IPS-18c (cell line): ENCODE measurements at regions not wholly inside any gene's neighbourhood (a gene's known extent, or its start where the extent isn't known, plus 50 kb on each side); places are given as distances from the start of the nearest gene placed in this dataset.
"Not testable (repeated sequence)": the region's sequence is repeated elsewhere in the genome, so short reads cannot be mapped to it uniquely, and the experiment has no call there.

Experiments used
- H3K4me3 ChIP-seq: 2 replicates; pipeline ENCODE4 v1.7.0; 2013; ENCODE audit warnings: low read depth, mild to moderate bottlenecking, low read length, moderate library complexity; ENCODE audit not compliant: insufficient read depth
- H3K9me3 ChIP-seq: one replicate; pipeline ENCODE4 v1.6.1; 2013; ENCODE audit warnings: mild to moderate bottlenecking, low read length, moderate library complexity; ENCODE audit not compliant: control insufficient read depth, insufficient read depth

DNA sequence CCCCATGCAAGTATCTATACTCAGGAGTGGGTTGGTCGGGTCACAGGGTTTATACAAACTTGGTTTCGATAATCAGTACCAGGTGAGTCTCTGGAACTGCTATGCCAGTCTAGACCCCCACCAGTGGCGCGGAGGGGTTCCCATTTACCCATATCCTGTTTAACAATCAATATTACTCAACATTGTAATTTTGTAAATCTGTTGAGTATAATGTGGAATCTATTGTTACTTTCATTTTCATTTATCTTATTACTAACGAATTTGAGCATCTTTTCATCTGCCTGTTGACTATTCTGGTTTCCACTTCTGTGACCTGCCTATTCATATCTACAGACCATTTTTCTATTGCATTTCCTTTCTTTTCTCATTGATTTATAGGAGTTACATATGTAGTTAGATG lies 275.2 kb upstream of the CRY1 start:
- Histone ChIP-seq H3K4me3 (no peak overlapping the region), H3K9me3 (no peaks in the 10 kb centered on the region)

DNA sequence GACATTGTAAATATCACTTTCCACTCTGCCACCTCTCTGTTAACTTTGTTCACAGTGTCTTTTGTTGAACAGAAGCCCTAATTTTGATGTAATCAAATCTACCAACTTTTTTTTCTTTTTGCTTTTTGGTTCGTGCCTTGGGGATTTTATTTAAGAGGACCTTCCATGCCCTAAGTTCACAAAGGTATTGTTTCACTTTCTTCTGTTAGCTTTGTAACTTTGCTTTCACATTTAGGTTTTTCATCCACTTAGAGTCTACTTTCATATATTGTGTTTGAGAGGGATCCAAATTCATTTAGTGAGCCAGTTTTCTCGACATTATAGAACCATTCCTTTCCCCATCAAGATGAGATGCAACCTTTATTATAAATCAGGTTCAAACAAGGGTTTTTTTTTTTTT lies 275.7 kb upstream of the CRY1 start:
- Histone ChIP-seq H3K4me3 (no peak overlapping the region), H3K9me3 (no peaks in the 10 kb centered on the region)

DNA sequence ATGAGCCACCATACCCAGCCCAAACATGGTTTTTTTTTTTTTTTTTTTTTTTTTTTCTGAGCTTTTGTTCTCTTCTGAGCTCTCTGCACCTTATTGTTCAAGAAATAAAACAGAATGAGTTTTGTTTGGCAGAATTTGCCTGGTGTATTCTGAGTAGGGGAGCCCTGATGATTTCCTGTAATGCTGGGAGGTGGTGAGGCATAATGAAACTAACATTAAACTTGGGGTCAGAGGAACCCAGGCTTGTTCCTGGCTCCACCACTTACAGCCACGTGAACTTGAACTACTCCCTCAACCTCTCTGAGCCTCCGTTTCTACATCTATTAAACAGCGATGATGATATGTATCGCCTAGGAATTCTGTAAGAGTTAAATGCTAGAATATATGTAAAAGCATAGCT lies 276.3 kb upstream of the CRY1 start:
- no peak overlapping the region for H3K4me3 ChIP-seq
- H3K9me3 ChIP-seq = no peaks in the 10 kb centered on the region

DNA sequence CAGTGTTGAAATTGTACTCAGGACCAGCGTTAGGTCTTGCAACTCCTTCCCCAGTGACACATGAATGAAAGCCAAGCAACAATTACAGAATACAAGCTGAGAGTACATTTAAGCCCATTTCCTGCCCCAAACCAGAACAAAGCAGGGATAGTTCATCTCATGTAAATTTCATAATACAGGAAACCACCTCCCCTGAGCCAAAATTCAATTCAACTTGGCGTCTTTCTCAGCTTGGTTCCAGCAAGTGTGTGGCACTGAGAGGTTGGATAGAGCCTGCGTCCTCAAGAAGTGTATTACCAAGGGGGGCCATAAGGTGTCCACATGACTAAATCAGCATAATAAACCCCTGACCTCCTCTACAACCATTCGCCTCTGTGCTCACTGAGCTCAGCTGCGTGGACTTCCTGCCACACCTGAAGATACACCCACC lies 278.9 kb upstream of the CRY1 start:
- Histone ChIP-seq H3K4me3 (no peak overlapping the region), H3K9me3 (no peaks in the 10 kb centered on the region)

DNA sequence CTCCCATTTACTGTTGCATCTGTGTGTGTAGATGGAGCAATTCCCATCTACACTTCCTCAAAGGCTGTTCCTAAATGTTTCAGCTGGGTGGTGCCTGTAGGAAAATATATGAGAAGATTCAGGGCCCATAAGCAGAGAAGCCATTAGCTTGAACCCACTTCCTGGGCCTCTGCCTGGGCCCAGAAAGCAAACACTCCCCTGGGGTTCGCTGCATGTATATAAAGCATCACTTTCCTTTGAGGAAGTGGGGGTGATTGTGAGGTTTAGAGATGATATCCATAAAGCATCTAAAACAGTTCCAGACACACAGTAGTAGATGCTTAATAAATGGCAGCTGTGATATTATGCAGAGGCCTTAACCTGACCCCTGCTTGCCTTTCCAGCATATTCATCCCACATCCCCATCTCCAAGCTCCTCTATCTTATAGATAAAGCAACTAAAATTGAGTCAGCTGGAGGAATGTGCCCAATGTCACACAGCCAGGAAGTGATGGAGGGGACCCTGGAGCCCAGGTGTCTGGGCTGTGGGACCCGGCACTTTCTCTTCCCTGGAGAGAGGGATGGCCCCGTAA lies 280.0 kb upstream of the CRY1 start:
- H3K9me3 ChIP-seq = no peaks in the 10 kb centered on the region
- no peak overlapping the region for H3K4me3 ChIP-seq

DNA sequence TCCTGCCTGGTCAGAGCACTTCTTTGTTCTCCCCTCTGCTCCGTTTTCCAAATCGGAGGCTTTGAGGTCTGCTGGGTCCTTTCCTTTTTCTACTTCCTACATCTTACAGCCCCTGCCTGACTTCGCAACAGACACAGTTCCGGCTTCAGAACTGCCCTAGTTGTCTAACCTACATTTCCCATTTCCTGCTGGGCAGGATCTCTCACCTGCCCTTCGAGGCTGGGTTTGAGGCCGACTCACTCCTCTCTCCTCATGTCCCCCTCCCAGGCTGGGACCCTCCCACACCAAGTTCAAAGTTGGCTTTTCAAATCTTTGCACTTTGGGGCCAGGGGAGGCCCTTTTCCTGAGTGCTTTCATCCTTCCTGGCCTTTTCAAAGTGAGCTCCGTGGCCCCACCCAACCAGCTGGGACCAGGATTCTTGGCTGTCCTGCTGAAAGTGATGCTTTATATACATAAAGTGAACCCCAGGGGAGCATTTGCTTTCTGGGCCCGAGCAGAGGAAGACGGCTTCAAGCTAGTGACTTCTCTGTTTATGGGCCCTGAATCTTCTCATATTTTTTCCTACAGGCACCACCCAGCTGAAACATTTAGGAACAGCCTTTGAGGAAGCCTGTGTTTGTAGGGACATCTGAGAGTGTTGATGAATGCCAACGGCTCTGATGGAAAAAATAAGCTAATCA lies 281.0 kb upstream of the CRY1 start:
- Histone ChIP-seq H3K4me3 (no peak overlapping the region), H3K9me3 (no peaks in the 10 kb centered on the region)

DNA sequence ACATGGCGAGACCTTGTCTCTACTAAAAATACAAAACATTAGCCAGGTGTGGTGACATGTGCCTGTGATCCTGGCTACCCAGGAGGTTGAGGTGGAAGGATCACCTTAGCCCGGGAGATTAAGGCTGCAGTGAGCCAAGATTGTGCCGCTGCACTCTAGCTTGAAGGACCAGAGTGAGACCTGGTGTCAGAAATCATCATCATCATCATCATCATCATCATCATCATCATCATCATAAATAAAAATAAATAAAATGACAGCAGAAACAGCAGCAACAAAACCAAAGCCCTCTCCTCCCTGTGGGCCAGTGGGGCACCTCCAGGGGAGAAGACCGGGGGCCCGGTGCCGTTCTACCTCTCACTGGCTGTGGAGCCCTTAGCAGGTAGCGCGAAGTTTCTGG lies 281.9 kb upstream of the CRY1 start:
- Histone ChIP-seq H3K9me3 (no peaks in the 10 kb centered on the region), H3K4me3 (no peak overlapping the region)

DNA sequence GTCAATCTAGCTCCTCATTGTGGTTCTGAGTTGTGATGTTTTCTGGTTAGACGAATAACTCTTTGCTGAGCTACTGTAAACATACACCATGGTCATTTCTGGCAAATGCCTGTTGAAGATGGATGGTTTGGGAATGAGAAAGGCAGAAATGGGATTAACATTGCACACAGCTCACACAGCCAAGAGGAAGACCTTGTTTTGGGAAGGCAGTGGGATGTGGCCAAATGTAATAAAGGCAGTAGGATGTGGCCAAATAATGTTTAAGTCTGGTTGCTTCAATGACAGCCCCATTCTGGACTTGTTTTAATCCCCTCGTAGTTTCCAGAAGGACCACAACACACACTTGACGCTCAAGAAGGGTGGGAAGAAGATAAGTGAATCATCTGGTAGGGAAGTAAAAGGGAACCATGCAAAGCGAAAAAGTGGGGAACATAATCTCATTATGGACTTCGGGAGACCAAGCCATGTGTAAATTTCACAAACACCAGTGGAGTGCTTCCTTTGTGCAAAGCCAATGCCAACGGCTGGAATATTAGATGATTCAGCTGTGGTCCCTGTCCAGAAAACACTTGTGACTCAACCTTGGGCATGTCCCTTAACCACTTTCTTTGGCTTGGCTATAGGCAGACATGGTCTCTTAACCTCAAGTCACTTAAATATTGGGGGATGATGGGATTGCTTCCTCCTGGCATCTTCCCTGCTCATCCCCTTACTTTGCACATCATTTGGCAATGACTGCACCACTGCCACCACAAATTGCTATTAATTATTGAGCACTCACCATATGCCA lies 284.4 kb upstream of the CRY1 start:
- Histone ChIP-seq H3K4me3 (no peak overlapping the region), H3K9me3 (no peaks in the 10 kb centered on the region)

DNA sequence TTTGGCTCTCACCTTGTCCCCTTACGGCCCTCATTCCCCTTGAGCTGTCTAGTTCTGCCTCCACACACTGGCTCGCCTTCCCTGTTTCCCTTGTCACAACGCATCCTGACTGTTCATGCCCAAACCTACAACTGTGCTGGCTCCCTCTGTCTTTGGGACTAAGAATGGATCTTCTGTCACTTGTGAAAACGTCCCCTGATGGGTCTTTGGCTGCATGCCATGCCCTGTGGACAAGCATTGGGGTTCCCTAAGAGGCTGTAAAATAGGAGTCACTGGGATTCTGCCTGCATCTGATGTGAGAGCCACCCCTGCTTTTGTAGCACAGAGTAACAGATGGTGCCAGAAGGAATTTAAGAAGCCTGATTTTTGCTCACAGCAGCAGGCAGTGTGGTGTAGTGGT lies 285.3 kb upstream of the CRY1 start:
- Histone ChIP-seq H3K9me3 (no peaks in the 10 kb centered on the region), H3K4me3 (no peak overlapping the region)

DNA sequence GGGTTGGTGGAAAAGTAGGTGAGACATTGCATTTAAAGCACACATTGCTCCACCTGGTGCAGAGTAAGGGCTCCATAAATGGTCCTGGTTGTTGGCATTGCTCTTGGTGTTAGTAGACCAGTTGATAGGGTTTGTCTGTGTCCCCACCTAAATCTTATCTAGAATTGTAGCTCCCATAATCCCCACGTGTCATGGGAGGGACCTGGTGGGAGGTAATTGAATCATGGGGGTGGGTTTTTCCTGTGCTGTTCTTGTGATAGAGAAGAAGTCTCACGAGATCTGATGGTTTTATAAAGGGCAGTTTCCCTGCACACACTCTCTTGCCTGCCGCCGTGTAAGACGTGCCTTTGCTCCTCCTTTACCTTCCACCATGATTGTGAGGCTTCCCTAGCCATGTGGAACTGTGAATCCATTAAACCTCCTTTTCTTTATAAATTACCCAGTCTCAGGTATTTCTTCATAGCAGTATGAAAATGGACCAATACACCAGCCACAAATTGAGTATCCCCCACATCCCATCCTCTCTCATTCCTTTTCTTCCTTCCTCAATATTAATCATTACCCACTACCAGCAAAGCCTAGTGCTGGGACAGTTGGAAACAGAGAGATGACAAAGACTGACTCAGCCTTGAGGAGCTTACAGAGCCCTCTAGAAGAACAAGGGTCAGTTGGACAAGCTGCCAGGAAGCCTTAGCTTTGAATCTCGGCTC lies 285.9 kb upstream of the CRY1 start:
- H3K4me3 ChIP-seq, H3K9me3 ChIP-seq: not testable (repeated sequence)

DNA sequence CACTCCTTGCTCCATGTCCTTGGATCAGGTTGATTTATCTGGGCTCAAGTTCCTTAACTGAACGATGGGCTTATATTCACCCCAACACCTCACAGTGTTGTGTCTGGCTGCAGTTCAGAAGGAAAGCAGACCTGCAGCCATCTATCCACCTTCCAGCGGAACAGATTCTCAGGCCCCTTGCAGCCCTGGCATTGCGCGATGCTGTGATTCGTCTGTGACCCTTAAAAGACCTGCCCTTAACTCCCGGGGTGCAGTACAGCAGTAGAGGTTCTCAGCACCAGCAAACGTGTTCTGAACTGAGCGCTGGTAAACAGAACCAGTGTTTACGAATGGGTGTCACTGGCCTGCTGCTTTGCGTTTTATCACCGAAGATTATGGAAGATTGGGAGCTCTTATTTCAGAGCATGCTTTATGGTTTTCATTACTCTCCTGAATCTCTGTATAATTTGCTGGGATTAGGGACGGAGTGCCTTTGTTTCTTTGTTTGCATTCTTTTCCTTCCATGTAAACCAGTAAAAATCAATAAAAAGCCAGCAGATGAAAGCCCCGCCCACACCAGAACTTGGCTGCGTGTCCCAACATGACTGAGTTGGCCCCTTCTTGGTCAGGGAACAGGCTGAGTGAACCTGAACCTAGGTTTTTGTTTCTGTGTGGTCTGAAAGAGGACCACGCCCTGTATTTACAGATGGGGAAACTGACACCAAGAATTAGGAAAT lies 286.7 kb upstream of the CRY1 start:
- Histone ChIP-seq H3K4me3 (no peak overlapping the region), H3K9me3 (no peaks in the 10 kb centered on the region)

DNA sequence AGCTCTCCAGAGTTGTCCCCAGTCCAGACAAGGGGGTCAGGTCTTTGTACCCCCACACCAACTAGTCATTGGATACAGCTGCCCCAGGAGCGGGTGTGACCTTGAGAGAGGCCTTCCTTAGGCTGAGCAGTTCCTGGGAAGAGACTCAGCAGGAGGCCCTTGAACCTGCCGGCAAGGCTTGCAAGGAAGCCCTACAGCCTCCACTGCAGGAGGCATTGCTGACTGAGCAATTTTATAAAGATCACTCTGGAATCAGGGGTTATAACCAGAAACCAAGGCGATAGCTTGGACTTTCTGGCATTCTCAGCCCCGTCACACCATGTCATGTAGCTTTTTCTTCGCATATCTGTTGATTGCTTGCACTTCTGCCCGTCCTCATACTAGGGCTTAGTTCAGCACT lies 291.3 kb upstream of the CRY1 start:
- Histone ChIP-seq H3K9me3 (peaks cover 2% of the 10 kb centered on the region), H3K4me3 (no peak overlapping the region)

DNA sequence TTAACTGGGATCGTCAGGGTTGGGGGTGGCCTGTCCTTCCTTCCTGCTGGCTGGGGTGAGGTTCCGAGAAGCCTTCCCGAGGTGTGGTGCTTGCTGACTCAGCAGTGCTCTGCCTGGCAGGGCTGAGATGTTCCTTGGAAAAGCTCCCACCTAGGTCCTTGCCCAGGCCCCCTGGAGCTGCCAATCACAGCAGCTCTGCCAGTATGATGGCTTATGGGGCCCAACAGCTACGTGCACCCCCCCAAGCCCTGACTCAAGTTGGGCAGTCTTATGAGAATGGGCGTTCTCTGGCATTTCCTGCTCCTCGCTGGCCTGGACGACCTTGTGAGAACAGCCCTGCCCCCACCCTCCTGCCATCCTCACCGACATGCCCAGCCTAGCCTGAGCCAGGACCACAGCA lies 292.2 kb upstream of the CRY1 start:
- no peak overlapping the region for H3K4me3 ChIP-seq
- H3K9me3 ChIP-seq = peaks cover 2% of the 10 kb centered on the region

DNA sequence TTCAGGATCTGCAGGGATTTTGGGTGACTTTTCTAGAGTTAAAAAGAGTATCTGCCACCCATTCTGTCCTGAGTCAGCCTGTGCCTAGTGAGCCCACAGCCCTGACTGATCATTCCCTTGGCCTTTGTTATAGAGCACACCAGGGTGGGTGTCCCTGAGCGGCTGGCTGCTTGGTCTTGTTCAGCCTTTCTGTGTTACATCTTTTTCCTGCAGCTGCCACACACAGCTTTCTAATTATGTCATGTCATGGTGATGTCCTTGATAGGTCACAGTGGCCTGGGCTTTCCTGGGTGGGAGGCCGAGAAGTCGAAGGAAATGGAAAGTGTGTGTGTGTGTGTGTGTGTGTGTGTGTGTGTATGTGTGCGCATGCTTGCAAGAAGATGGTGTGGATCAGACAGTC lies 293.2 kb upstream of the CRY1 start:
- Histone ChIP-seq H3K4me3 (no peak overlapping the region), H3K9me3 (peaks cover 2% of the 10 kb centered on the region)

DNA sequence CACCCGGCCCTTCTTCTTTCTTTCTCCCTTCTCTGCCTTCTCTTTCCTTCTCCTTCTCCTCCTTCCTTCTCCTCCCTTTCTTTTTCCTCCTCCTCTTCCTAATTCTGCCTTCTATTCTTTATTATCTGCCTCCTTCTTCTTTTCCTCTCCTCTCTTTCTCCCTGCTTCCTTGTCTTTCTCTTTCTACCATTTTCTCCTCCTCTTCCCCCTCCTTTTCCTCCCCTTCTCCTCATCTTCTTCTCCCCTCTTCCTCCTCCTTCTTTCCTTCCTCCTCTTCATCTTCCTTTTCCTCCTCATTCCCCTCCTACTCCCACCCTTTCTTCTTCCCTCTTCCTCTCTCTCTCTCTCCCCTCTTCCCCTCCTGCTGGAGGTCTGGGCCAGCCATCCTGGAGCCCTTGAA lies 294.9 kb upstream of the CRY1 start:
- Histone ChIP-seq H3K9me3 (peaks cover 2% of the 10 kb centered on the region), H3K4me3 (no peak overlapping the region)

DNA sequence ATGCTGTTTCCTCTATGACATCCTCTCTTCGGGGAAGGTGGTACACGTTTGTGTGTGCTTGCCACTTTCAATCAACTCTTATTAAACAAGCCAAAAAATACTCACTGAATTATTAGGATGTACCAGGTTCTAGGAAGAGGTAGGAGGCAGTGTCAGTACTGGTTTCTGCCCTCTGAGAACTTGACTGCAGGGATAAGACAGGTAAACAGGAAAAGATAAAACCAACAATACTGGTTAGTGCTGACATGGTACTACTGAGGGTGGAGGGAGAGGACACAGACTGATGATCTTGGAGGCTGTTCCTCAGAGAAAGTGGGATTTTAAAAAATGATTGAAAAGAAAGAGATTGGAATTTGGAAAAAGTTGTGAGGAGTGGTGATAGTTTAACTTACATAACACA lies 295.2 kb upstream of the PWP1 start:
- Histone ChIP-seq H3K4me3 (no peak overlapping the region), H3K9me3 (peaks cover 2% of the 10 kb centered on the region)

DNA sequence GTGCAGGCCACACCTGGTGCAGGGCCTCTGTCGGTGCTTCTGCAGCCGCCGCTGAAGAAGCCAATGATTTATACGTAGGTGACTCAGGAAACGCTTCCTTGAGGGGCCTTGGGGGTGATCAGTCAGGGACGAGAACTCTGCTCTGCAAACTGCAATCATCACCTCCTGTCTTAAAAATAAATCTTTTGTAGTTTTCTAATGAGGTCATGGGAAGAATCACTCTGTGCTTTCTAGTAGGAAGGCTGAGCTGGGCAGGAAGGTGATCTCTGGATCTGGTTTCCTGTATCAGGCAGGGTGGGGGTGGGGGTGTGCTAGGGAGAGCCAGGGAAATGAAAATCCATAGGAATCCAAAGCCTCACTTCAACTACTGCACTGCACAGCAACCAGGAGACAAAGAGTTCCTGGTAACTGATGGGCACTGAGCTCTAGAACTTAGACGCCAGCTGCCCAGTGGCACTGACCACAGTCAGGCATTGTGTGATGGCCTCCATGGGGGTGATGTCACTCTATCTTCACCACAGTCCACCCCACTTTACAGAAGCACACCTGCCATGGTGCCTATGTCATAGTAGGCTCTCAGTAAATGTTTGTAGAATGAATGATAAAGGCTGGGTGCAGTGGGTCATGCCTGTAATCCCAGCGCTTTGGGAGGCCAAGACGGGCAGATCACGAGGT lies 292.4 kb upstream of the PWP1 start:
- Histone ChIP-seq H3K9me3 (peaks cover 2% of the 10 kb centered on the region), H3K4me3 (no peak overlapping the region)
